Esophagus squamous epithelium (tissue), 4 donors: ENCODE measurements at regions not wholly inside any gene's neighbourhood (a gene's known extent, or its start where the extent isn't known, plus 50 kb on each side); places are given as distances from the start of the nearest gene placed in this dataset.

Source experiments
- CTCF ChIP-seq, 6 experiments: fragments of 450-650 bp in 4 of 6; fragments of 200-600 bp in 2 of 6; sonication (generic) in 2 of 6; IDR thresholded peaks; one replicate each; pipeline ENCODE4 v1.5.1; 2016 to 2019; ENCODE audit warnings: antibody characterized with exemption in 6 of 6, mild to moderate bottlenecking in 4 of 6, moderate library complexity in 4 of 6
- POLR2A ChIP-seq, 4 donors: fragments of 450-650 bp; IDR thresholded peaks; one replicate each; pipeline ENCODE4 v1.6.1; 2017; ENCODE audit warnings: antibody characterized with exemption in 4 of 4, mild to moderate bottlenecking in 4 of 4, moderate library complexity in 3 of 4

DNA sequence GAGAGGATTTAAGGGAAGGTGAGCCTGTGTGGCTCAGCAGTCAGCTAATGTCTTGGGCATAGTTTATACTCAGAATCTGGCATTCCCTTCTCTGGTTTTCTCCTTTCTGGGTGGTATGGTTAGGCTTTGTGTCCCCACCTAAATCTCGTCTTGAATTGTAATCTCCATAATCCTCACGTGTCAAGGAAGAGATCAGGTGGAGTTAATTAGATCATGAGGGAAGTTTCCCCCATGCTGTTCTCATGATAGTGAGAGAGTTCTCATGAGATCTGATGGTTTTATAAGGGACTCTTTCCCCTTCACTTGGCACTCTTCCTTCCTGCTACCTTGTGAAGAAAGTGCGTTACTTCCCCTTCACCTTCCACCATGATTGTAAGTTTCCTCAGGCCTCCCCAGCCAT lies 169.8 kb upstream of the PELI2 start:
- TF ChIP-seq CTCF (IDR thresholded peaks at IDR 0.05) (no peak), POLR2A (IDR thresholded peaks at IDR 0.05) (no peak)
